Mesenchymal stem cell (in vitro differentiated cells and primary cell): ENCODE measurements at regions not wholly inside any gene's neighbourhood (a gene's known extent, or its start where the extent isn't known, plus 50 kb on each side); places are given as distances from the start of the nearest gene placed in this dataset.

ENCODE experiments used
- DNase-seq: peaks from one replicate; pipeline ENCODE4 v3.0.0-alpha.2; 2013
- H2AFZ ChIP-seq: one replicate; pipeline ENCODE4 v1.6.1; 2013; ENCODE audit warnings: low read depth, mild to moderate bottlenecking, control low read depth, inconsistent platforms, low read length, moderate library complexity
- H2AK5ac ChIP-seq: 2 replicates; pipeline ENCODE4 v1.6.1; 2013; ENCODE audit warnings: low read length, moderate library complexity, mild to moderate bottlenecking, inconsistent platforms; ENCODE audit not compliant: severe bottlenecking
- H2BK120ac ChIP-seq: one replicate; pipeline ENCODE4 v1.6.1; 2013; ENCODE audit warnings: low read depth, mild to moderate bottlenecking, inconsistent platforms, low read length, moderate library complexity
- H2BK12ac ChIP-seq, 2 experiments: one replicate each; pipeline ENCODE4 v1.6.1; 2013; ENCODE audit warnings: inconsistent platforms in 2 of 2, low read length in 2 of 2, mild to moderate bottlenecking in 2 of 2, moderate library complexity in 2 of 2, control low read depth in 1 of 2
- H2BK15ac ChIP-seq: one replicate; pipeline ENCODE4 v1.6.1; 2013; ENCODE audit warnings: mild to moderate bottlenecking, low read depth, inconsistent platforms; ENCODE audit not compliant: poor library complexity, severe bottlenecking
- H2BK5ac ChIP-seq: 2 replicates; pipeline ENCODE4 v1.6.1; 2013; ENCODE audit warnings: low read depth, mild to moderate bottlenecking, low read length, control low read depth, inconsistent platforms; ENCODE audit not compliant: poor library complexity, severe bottlenecking
- H3K14ac ChIP-seq, 2 experiments: one replicate each; pipeline ENCODE4 v1.6.1; 2013; ENCODE audit warnings: inconsistent platforms in 2 of 2, low read length in 2 of 2, control low read depth in 1 of 2, mild to moderate bottlenecking in 1 of 2, moderate library complexity in 1 of 2
- H3K18ac ChIP-seq, 2 experiments: one replicate each; pipeline ENCODE4 v1.6.1; 2013; ENCODE audit warnings: inconsistent platforms in 2 of 2, low read length in 2 of 2, control low read depth in 1 of 2, low read depth in 1 of 2, mild to moderate bottlenecking in 1 of 2
- H3K23ac ChIP-seq, 2 experiments: one replicate each; pipeline ENCODE4 v1.6.1; 2013; ENCODE audit warnings: inconsistent platforms in 2 of 2, low read length in 2 of 2, mild to moderate bottlenecking in 2 of 2, moderate library complexity in 2 of 2, control low read depth in 1 of 2
- H3K27ac ChIP-seq: 2 replicates; pipeline ENCODE4 v1.5.1; 2013; ENCODE audit warnings: mild to moderate bottlenecking, moderate library complexity, low read length, control low read depth, inconsistent platforms; ENCODE audit not compliant: poor library complexity, severe bottlenecking
- H3K27me3 ChIP-seq, 2 experiments: 2 replicates each; pipeline versions ENCODE4 v1.6.1 to v1.7.0; 2013; ENCODE audit warnings: low read length in 2 of 2, mild to moderate bottlenecking in 2 of 2, moderate library complexity in 2 of 2, control low read depth in 1 of 2, inconsistent platforms in 1 of 2; ENCODE audit not compliant: control insufficient read depth in 1 of 2, insufficient read depth in 1 of 2
- H3K36me3 ChIP-seq, 2 experiments: 2 replicates each; pipeline versions ENCODE4 v1.6.1 to v1.7.0; 2013; ENCODE audit warnings: low read length in 2 of 2, control low read depth in 1 of 2, inconsistent platforms in 1 of 2, low read depth in 1 of 2, mild to moderate bottlenecking in 1 of 2; ENCODE audit not compliant: insufficient read depth in 2 of 2, control insufficient read depth in 1 of 2
- H3K4ac ChIP-seq, 2 experiments: one replicate each; pipeline ENCODE4 v1.6.1; 2013; ENCODE audit warnings: inconsistent platforms in 2 of 2, low read length in 2 of 2, mild to moderate bottlenecking in 2 of 2, moderate library complexity in 2 of 2, control low read depth in 1 of 2, low read depth in 1 of 2
- H3K4me1 ChIP-seq: 2 replicates; pipeline ENCODE4 v1.6.1; 2013; ENCODE audit warnings: low read depth, low read length, control low read depth; ENCODE audit not compliant: control insufficient read depth, insufficient read depth
- H3K4me2 ChIP-seq: 2 replicates; pipeline ENCODE4 v1.6.1; 2013; ENCODE audit warnings: low read length, mild to moderate bottlenecking, inconsistent platforms; ENCODE audit not compliant: poor library complexity, severe bottlenecking
- H3K4me3 ChIP-seq, 2 experiments: 2 replicates each; pipeline versions ENCODE4 v1.5.1 to v1.7.0; 2013; ENCODE audit warnings: low read length in 2 of 2, mild to moderate bottlenecking in 2 of 2, control low read depth in 1 of 2, low read depth in 1 of 2; ENCODE audit not compliant: insufficient read depth in 1 of 2
- H3K79me1 ChIP-seq: replicated peaks from 2 replicates; pipeline ENCODE4 v1.6.1; 2013; ENCODE audit warnings: mild to moderate bottlenecking, control low read depth, low read length, inconsistent platforms; ENCODE audit not compliant: poor library complexity, severe bottlenecking
- H3K9ac ChIP-seq: 2 replicates; pipeline ENCODE4 v1.7.0; 2013; ENCODE audit warnings: mild to moderate bottlenecking, low read length, moderate library complexity
- H3K9me3 ChIP-seq: 2 replicates; pipeline ENCODE4 v1.7.0; 2013; ENCODE audit warnings: mild to moderate bottlenecking, low read length; ENCODE audit not compliant: control insufficient read depth
- H4K8ac ChIP-seq: one replicate; pipeline ENCODE4 v1.6.1; 2013; ENCODE audit warnings: inconsistent platforms, mild to moderate bottlenecking, low read length, moderate library complexity
- H4K91ac ChIP-seq: one replicate; pipeline ENCODE4 v1.6.1; 2013; ENCODE audit warnings: mild to moderate bottlenecking, low read length, inconsistent platforms
- WGBS: methylation state at CpG from one replicate; pipeline ENCODE4 v1.1.7; 2013; ENCODE audit warnings: mixed read lengths; 5-methylcytosine and 5-hydroxymethylcytosine counted together

DNA sequence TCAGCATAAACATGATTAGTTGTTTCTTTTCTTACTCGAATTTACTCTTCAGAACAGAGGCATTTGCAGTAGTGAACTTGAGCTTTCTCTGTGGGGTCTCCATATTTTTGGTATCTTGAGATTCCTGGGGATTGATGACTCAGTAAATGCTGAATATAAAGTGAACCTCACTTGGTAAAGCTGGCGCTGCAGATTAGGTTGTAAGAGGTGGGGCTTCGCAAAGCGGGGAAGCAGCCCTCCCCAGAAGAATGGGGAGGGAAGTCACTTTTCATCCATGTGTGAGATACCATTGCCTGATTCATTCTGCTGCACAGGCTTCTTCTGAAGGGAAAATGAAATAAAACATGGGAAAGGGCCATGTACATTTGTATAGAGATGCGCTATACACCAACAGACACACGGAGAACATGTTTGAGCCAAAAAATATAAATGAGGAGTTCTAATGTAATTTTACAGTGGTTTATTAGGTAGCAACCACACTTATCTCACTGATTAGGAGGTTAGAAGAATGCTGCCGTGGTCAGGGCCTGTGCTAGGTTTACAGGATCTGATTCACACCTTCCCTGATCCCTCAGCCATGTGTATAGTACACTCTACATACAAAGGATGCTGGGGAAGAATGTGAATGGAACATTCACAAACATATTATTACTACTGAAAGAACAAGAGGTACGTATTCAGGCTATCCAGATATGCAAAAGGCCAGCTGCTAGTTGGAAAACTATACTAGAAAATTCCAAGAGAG lies 63.5 kb downstream of the DNTTIP2 start:
- H3K4ac ChIP-seq = peak overlapping the region in 1 of 2 experiments; percentile 87
- no peaks in the 10 kb centered on the region for H3K36me3 ChIP-seq

DNA sequence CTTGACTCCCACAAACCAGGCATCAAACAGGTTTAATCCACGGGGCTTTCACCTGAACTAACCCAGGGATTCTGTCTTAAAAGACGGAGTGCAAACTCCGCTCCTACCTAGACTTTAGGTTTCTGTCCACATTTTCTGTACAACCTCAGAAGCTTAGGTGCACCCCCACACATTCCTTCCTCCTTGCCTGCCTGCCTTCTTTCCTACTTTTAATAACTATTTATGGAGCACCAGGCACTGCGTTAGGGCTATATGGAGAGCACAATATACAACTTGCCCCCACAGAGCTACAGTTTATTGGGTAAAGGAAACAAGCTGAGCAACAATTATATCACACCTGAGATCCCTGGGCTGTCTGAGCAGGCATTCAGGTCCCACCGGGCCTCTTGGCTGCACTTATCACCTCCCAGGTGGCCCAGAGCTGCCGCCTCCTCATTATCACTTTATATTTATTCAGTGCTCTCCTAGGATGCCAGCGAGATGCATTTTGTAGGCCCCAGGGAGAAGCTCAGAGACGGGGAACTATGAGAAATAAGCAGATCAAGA lies 64.1 kb downstream of the DNTTIP2 start:
- H2AFZ ChIP-seq = peak overlapping the region; percentile 34
- peak overlapping the region; percentile 91 for H4K8ac ChIP-seq
- peak overlapping the region; percentile 92 for H4K91ac ChIP-seq
- H3K4me2 ChIP-seq = no peak overlapping the region
- peaks cover 6% of the 10 kb centered on the region for H3K79me1 ChIP-seq
- peaks cover 12% of the 10 kb centered on the region for H3K4me1 ChIP-seq
- H2BK120ac ChIP-seq = peak overlapping the region; percentile 98
- H3K4ac ChIP-seq = peak overlapping the region; percentile 89 to 91
- WGBS = 67% methylated on average over 6 of the region's 8 CpGs
- H3K23ac ChIP-seq = peak overlapping the region in 1 of 2 experiments; percentile 29
- H3K14ac ChIP-seq = peak overlapping the region in 1 of 2 experiments; percentile 22
- H2BK5ac ChIP-seq = peak overlapping the region; percentile 37
- peak overlapping the region; percentile 54 for H2BK15ac ChIP-seq
- H3K9ac ChIP-seq = no peak overlapping the region
- H3K27ac ChIP-seq = peak overlapping the region; percentile 88
- no peaks in the 10 kb centered on the region for H3K9me3 ChIP-seq
- peak overlapping the region; percentile 15 to 80 for H3K18ac ChIP-seq
- H3K4me3 ChIP-seq = no peak overlapping the region
- peak overlapping the region; percentile 96 to 98 for H2BK12ac ChIP-seq
- H3K27me3 ChIP-seq = no peaks in the 10 kb centered on the region
- DNase-seq = no peak
- H2AK5ac ChIP-seq = peak overlapping the region; percentile 55
- no peaks in the 10 kb centered on the region for H3K36me3 ChIP-seq

More for the DNA sequence above, 63.5 kb downstream of the DNTTIP2 start:
- Histone ChIP-seq H3K27ac (peak overlapping the region; percentile 88), H2BK5ac (no peak overlapping the region), H2AFZ (no peak overlapping the region), H4K8ac (peak overlapping the region; percentile 76), H2AK5ac (no peak overlapping the region), H3K4me3 (no peak overlapping the region), H3K4me2 (peak overlapping the region; percentile 23), H4K91ac (peak overlapping the region; percentile 77), H2BK12ac (peak overlapping the region; percentile 80 to 96), H2BK15ac (no peak overlapping the region), H3K14ac (no peak overlapping the region), H3K9me3 (no peaks in the 10 kb centered on the region), H3K18ac (peak overlapping the region; percentile 63 to 78), H3K23ac (no peak overlapping the region), H3K27me3 (no peaks in the 10 kb centered on the region), H3K79me1 (peaks cover 6% of the 10 kb centered on the region), H2BK120ac (peak overlapping the region; percentile 98), H3K4me1 (peaks cover 12% of the 10 kb centered on the region), H3K9ac (no peak overlapping the region)
- WGBS = 34% methylated on average over 5 of the region's 8 CpGs
- DNase-seq = peak; percentile 33

DNA sequence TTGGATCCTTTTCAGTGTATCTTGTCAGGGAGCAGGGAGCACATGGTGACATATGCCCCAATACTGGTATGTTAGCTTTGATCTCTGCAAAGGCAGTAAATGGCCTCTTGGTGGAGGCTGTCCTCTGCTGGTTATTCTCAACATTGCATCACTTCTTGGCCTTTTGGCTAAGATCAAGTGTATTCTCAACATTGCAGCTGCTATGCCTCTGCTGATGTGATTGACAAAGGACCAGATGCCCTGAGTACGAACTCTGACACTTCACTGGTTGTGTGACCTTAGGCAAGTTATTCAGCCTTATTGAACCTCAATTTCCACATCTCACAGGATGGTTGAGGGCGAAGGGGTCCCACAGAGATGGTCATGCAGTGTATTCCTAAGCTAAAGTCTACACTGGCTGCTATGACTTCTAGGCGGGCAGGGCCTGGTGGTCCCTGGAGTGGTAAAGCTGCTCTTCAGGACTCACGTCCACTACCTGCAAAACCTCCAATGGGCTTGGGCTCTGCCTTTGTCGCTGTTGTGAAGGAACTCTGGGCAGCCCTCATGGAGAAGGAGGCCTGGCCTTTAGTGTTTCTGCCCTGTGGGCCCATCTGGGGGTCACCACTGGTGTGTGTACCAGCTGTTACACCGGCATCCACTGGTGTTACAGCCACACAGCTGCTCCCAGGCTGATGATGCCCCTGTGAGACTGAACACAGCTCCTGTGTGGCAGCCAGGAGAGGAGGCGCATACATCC lies 64.8 kb downstream of the DNTTIP2 start:
- H3K14ac ChIP-seq = peak overlapping the region in 1 of 2 experiments; percentile 44
- peaks cover 12% of the 10 kb centered on the region for H3K4me1 ChIP-seq
- peak overlapping the region; percentile 55 for H2AK5ac ChIP-seq
- peak overlapping the region; percentile 96 to 98 for H2BK12ac ChIP-seq
- H2BK120ac ChIP-seq = peak overlapping the region; percentile 98
- peaks cover 6% of the 10 kb centered on the region for H3K79me1 ChIP-seq
- peak overlapping the region; percentile 92 for H4K91ac ChIP-seq
- H3K4me3 ChIP-seq = no peak overlapping the region
- H3K18ac ChIP-seq = peak overlapping the region; percentile 15 to 80
- peak overlapping the region; percentile 74 for H3K9ac ChIP-seq
- H3K27me3 ChIP-seq = no peaks in the 10 kb centered on the region
- H2BK5ac ChIP-seq = no peak overlapping the region
- WGBS = 80% methylated on average over 7 of the region's 7 CpGs
- peak; percentile 85 for DNase-seq
- peak overlapping the region; percentile 73 for H4K8ac ChIP-seq
- peak overlapping the region; percentile 80 to 89 for H3K4ac ChIP-seq
- H2BK15ac ChIP-seq = peak overlapping the region; percentile 15
- H3K4me2 ChIP-seq = no peak overlapping the region
- H3K23ac ChIP-seq = no peak overlapping the region
- H3K36me3 ChIP-seq = no peaks in the 10 kb centered on the region
- H3K27ac ChIP-seq = no peak overlapping the region
- no peaks in the 10 kb centered on the region for H3K9me3 ChIP-seq
- peak overlapping the region; percentile 6 for H2AFZ ChIP-seq

DNA sequence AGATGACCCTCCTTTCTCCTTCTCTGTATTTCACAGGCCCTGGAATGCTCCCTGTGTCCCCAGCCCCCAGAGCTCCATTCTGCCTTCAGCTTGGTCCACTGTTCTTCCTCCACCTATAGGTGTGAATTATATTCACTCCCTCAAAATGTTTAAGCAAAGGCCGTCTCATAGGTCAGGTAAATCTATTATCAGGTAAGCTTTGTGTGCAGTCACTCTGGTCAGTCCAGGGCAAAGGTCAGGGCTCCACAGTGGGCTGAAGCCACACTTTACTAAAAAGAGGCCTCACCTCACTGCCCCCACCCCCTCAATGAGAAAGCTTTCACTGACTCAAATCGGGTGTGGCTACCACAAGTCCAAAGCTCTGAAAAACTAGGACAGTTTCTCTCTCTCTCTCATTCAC lies 65.9 kb downstream of the DNTTIP2 start:
- peaks cover 12% of the 10 kb centered on the region for H3K4me1 ChIP-seq
- peak overlapping the region; percentile 1 to 79 for H3K18ac ChIP-seq
- H3K27me3 ChIP-seq = no peaks in the 10 kb centered on the region
- H3K9me3 ChIP-seq = peaks cover 4% of the 10 kb centered on the region
- H4K8ac ChIP-seq = peak overlapping the region; percentile 78
- H2BK120ac ChIP-seq = no peak overlapping the region
- H3K14ac ChIP-seq = no peak overlapping the region
- H3K9ac ChIP-seq = peak overlapping the region; percentile 74
- H3K27ac ChIP-seq = no peak overlapping the region
- H2BK15ac ChIP-seq = no peak overlapping the region
- peak overlapping the region; percentile 32 to 84 for H2BK12ac ChIP-seq
- H2AK5ac ChIP-seq = peak overlapping the region; percentile 77
- H3K79me1 ChIP-seq = peaks cover 6% of the 10 kb centered on the region
- peak overlapping the region; percentile 36 to 60 for H3K4ac ChIP-seq
- H3K4me2 ChIP-seq = no peak overlapping the region
- no peak overlapping the region for H3K23ac ChIP-seq
- WGBS = 69% methylated on average over 1 of the region's 2 CpGs
- no peak overlapping the region for H2AFZ ChIP-seq
- H3K4me3 ChIP-seq = no peak overlapping the region
- no peak overlapping the region for H4K91ac ChIP-seq
- no peak for DNase-seq
- H2BK5ac ChIP-seq = no peak overlapping the region
- H3K36me3 ChIP-seq = no peaks in the 10 kb centered on the region
